Astrocyte (in vitro differentiated cells and primary cell): ENCODE measurements at regions not wholly inside any gene's neighbourhood (a gene's known extent, or its start where the extent isn't known, plus 50 kb on each side); places are given as distances from the start of the nearest gene placed in this dataset.

Source experiments
- DNase-seq: peaks from one replicate; pipeline ENCODE4 v3.0.0-alpha.2; 2010; ENCODE audit warnings: low read depth
- FAIRE-seq: peaks from 2 replicates; lab custom pipeline; 2011; peaks lifted over from hg19 to GRCh38; lab: Jason Lieb, UNC
- H2AFZ ChIP-seq: 2 replicates; pipeline ENCODE4 v1.6.0; 2012; ENCODE audit warnings: low read depth, low read length, inconsistent platforms
- H3K27ac ChIP-seq: 2 replicates; pipeline ENCODE4 v1.5.1; 2011; ENCODE audit warnings: low read depth, low read length, inconsistent platforms
- H3K27me3 ChIP-seq: 2 replicates; pipeline ENCODE4 v1.6.0; 2011; ENCODE audit warnings: low read length, inconsistent platforms; ENCODE audit not compliant: insufficient read depth
- H3K36me3 ChIP-seq: 2 replicates; pipeline ENCODE4 v1.5.1; 2011; ENCODE audit warnings: low read length, inconsistent platforms; ENCODE audit not compliant: insufficient read depth
- H3K4me1 ChIP-seq: 2 replicates; pipeline ENCODE4 v1.5.1; 2011; ENCODE audit warnings: low read length, inconsistent platforms; ENCODE audit not compliant: insufficient read depth
- H3K4me2 ChIP-seq: 2 replicates; pipeline ENCODE4 v1.6.0; 2012; ENCODE audit warnings: low read length, inconsistent platforms
- H3K4me3 ChIP-seq: 2 replicates; pipeline ENCODE4 v1.5.1; 2011; ENCODE audit warnings: low read depth, mild to moderate bottlenecking, low read length, inconsistent platforms; ENCODE audit not compliant: insufficient read depth
- H3K79me2 ChIP-seq: 2 replicates; pipeline ENCODE4 v1.6.0; 2012; ENCODE audit warnings: mild to moderate bottlenecking, low read length, inconsistent platforms; ENCODE audit not compliant: insufficient read depth
- H3K9ac ChIP-seq: 2 replicates; pipeline ENCODE4 v1.6.0; 2012; ENCODE audit warnings: mild to moderate bottlenecking, low read length, inconsistent platforms
- H3K9me3 ChIP-seq: 2 replicates; pipeline ENCODE4 v1.5.1; 2012; ENCODE audit warnings: low read depth, mild to moderate bottlenecking, low read length, inconsistent platforms; ENCODE audit not compliant: insufficient read depth
- H4K20me1 ChIP-seq: 2 replicates; pipeline ENCODE4 v1.6.0; 2012; ENCODE audit warnings: low read length, inconsistent platforms; ENCODE audit not compliant: insufficient read depth
- H3K27ac Mint-ChIP-seq: one replicate; pipeline ENCODE4 v1.8.0; 2021; ENCODE audit warnings: mild to moderate bottlenecking, mixed read lengths; ENCODE audit not compliant: unreplicated experiment
- H3K27me3 Mint-ChIP-seq: one replicate; pipeline ENCODE4 v1.8.0; 2021; ENCODE audit warnings: low read depth, mixed read lengths; ENCODE audit not compliant: unreplicated experiment
- H3K36me3 Mint-ChIP-seq: one replicate; pipeline ENCODE4 v1.8.0; 2021; ENCODE audit warnings: low read depth, mixed read lengths; ENCODE audit not compliant: unreplicated experiment
- H3K4me1 Mint-ChIP-seq: one replicate; pipeline ENCODE4 v1.8.0; 2021; ENCODE audit warnings: low read depth, mixed read lengths; ENCODE audit not compliant: unreplicated experiment
- H3K4me3 Mint-ChIP-seq: one replicate; pipeline ENCODE4 v1.8.0; 2021; ENCODE audit warnings: mild to moderate bottlenecking, moderate library complexity, mixed read lengths; ENCODE audit not compliant: unreplicated experiment
- H3K9me3 Mint-ChIP-seq: one replicate; pipeline ENCODE4 v1.8.0; 2021; ENCODE audit warnings: mild to moderate bottlenecking, mixed read lengths; ENCODE audit not compliant: unreplicated experiment
- CTCF ChIP-seq: IDR thresholded peaks from 2 replicates; pipeline ENCODE4 v1.5.1; 2011; ENCODE audit warnings: low read depth, mild to moderate bottlenecking, inconsistent platforms, low read length, moderate library complexity; ENCODE audit not compliant: insufficient read depth
- EZH2 ChIP-seq: IDR thresholded peaks from 2 replicates; pipeline ENCODE4 v1.6.1; 2012; ENCODE audit warnings: mild to moderate bottlenecking, low read length, inconsistent platforms; ENCODE audit not compliant: insufficient read depth

DNA sequence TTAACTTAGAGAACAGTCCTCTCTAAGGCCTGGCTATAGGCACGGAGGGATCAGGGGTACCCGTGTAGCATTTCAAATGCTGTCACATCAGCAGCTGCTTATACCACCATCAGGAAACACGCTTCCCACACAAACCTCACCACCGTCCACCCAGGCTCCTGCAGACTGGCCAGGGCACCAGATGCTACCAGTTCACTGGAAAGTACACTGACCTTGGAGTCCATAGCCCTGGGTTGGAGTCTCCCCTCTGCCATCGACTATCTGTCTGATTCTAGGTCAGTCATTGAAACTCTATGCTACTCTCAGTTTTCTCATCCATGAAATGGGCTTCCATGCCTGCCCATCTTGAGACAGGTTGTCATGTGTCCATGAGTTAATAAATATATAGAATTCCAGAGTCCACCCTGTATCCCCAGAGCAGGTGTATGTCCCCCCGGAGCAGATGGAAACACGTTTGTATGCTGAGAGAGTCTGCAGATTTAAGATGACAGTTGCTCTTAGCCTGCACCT is 156.0 kb upstream of the SMAD3 start:
- no peaks in the 10 kb centered on the region for H3K36me3 Mint-ChIP-seq
- no peak overlapping the region for H3K27ac Mint-ChIP-seq
- no peak overlapping the region for H3K4me3 Mint-ChIP-seq
- Histone ChIP-seq H3K36me3 (no peaks in the 10 kb centered on the region), H3K4me2 (no peak overlapping the region), H3K9me3 (no peaks in the 10 kb centered on the region), H3K4me3 (no peak overlapping the region), H4K20me1 (no peaks in the 10 kb centered on the region), H2AFZ (no peak overlapping the region), H3K9ac (no peak overlapping the region), H3K27ac (no peak overlapping the region), H3K79me2 (no peaks in the 10 kb centered on the region), H3K27me3 (no peaks in the 10 kb centered on the region), H3K4me1 (no peaks in the 10 kb centered on the region)
- FAIRE-seq (no peak), DNase-seq (no peak)
- no peak for TF ChIP-seq CTCF
- TF ChIP-seq EZH2 = no peak
- peaks cover 3% of the 10 kb centered on the region for H3K27me3 Mint-ChIP-seq
- H3K9me3 Mint-ChIP-seq = no peaks in the 10 kb centered on the region
- peaks cover 4% of the 10 kb centered on the region for H3K4me1 Mint-ChIP-seq

DNA sequence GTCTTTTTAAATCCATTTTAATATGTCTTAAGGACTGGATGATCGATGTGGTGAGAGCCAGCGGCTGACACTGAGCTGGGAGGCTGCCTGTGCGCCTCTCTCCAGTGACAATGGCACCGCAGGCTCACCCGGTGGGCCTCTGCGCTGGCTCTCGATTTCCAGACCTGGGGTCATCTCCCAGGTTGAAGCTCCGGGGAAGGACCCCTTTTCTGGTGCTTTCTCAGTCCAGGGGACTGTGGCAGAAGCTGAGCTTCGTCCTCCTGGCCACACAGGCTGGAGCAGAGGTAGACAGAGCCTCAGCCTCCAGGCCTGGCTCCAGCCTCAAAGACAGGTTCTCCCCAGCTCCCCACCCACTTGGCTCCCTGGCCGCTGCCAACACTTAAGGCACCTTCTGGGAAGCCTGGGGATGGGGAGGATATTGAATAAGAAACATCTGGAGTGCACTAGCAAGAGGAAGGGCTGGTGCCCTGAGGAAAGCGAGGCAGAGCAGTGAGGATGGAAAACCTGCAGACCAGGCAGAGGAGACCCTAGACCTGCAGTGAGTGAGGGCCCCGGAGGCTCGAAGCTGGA is 154.2 kb upstream of the SMAD3 start:
- no peaks in the 10 kb centered on the region for H3K79me2 ChIP-seq
- H3K4me3 ChIP-seq = no peak overlapping the region
- no peak overlapping the region for H3K9ac ChIP-seq
- Mint-ChIP-seq H3K9me3 (no peaks in the 10 kb centered on the region), H3K4me1 (peaks cover 4% of the 10 kb centered on the region), H3K36me3 (no peaks in the 10 kb centered on the region), H3K4me3 (no peak overlapping the region), H3K27me3 (peaks cover 8% of the 10 kb centered on the region), H3K27ac (no peak overlapping the region)
- H3K27me3 ChIP-seq = no peaks in the 10 kb centered on the region
- no peaks in the 10 kb centered on the region for H3K9me3 ChIP-seq
- no peak overlapping the region for H3K4me2 ChIP-seq
- H4K20me1 ChIP-seq = no peaks in the 10 kb centered on the region
- H3K27ac ChIP-seq = no peak overlapping the region
- TF ChIP-seq CTCF = no peak
- TF ChIP-seq EZH2 = no peak
- no peak for FAIRE-seq
- no peaks in the 10 kb centered on the region for H3K4me1 ChIP-seq
- no peak for DNase-seq
- no peaks in the 10 kb centered on the region for H3K36me3 ChIP-seq
- no peak overlapping the region for H2AFZ ChIP-seq

DNA sequence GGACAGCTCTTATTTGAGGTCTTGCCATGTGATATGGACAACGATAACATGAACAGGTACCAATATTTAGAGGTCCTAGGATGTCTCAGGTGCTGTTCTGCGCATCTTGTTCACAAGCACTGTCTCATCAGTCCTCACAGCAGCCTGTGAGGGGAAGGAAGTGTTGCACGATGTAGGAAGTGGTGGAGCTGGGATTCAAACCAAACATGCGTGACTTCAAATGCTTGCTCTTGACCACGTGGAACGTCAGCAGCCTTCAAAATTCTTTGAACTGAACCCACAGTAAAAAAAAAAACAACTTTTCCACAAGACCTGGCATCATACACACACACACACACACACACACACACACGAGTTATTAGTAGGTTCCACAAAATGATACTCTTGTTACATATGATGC is 153.4 kb upstream of the SMAD3 start:
- Mint-ChIP-seq H3K36me3 (no peaks in the 10 kb centered on the region), H3K4me3 (no peak overlapping the region), H3K4me1 (peaks cover 4% of the 10 kb centered on the region), H3K9me3 (peaks cover 6% of the 10 kb centered on the region), H3K27ac (no peak overlapping the region), H3K27me3 (peaks cover 8% of the 10 kb centered on the region)
- no peak overlapping the region for H3K4me2 ChIP-seq
- H3K27me3 ChIP-seq = no peaks in the 10 kb centered on the region
- DNase-seq (no peak), FAIRE-seq (no peak)
- TF ChIP-seq EZH2 (no peak), CTCF (no peak)
- no peaks in the 10 kb centered on the region for H3K9me3 ChIP-seq
- H3K27ac ChIP-seq = no peak overlapping the region
- no peaks in the 10 kb centered on the region for H3K36me3 ChIP-seq
- no peak overlapping the region for H3K9ac ChIP-seq
- H3K79me2 ChIP-seq = no peaks in the 10 kb centered on the region
- H2AFZ ChIP-seq = no peak overlapping the region
- H3K4me1 ChIP-seq = no peaks in the 10 kb centered on the region
- no peaks in the 10 kb centered on the region for H4K20me1 ChIP-seq
- H3K4me3 ChIP-seq = no peak overlapping the region
